ENCODE measurements at regions not wholly inside any gene's neighbourhood (a gene's known extent, or its start where the extent isn't known, plus 50 kb on each side); places are given as distances from the start of the nearest gene placed in this dataset.
"Not testable (repeated sequence)": the region's sequence is repeated elsewhere in the genome, so short reads cannot be mapped to it uniquely, and the experiment has no call there.

GRCh38 chr4:167986044-167986443 is 106.3 kb upstream of the ANXA10 start:
- Mint-ChIP-seq H3K27ac (ENCODE audit: unreplicated experiment) (no peak overlapping the region), H3K36me3 (ENCODE audit: low read depth) (no peaks in the 10 kb centered on the region), H3K4me1 (ENCODE audit: low read depth) (no peaks in the 10 kb centered on the region), H3K27me3 (ENCODE audit: low read depth) (peaks cover 8% of the 10 kb centered on the region), H3K9me3 (ENCODE audit: low read depth) (peaks cover 25% of the 10 kb centered on the region), H3K4me3 (ENCODE audit: unreplicated experiment) (no peak overlapping the region)
- no peak for TF ChIP-seq CTCF (IDR thresholded peaks at IDR 0.05)
- DNase-seq (ENCODE audit: low spot score): peak; percentile 59

DNA sequence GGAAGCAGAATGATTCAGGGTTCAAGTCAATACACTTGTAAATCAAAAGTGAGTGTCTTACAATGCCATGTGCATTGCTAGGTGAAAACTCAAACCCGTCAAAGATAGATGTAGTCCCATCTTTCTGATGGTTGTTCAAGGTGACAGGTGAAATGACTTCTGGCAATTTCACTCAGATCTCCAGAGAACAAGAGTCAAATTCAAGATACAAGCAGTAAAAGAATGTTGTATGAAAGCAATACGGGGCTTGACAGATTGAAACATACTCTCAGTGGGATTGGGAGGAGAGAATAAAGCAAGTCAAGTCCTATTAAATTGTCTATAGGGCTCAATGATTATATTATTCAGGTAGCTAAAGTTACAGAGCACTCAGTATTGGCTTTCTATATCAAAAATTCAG is 105.1 kb upstream of the ANXA10 start:
- peaks cover 10% of the 10 kb centered on the region for H3K27me3 Mint-ChIP-seq (ENCODE audit: low read depth)
- no peak for DNase-seq (ENCODE audit: low spot score)

DNA sequence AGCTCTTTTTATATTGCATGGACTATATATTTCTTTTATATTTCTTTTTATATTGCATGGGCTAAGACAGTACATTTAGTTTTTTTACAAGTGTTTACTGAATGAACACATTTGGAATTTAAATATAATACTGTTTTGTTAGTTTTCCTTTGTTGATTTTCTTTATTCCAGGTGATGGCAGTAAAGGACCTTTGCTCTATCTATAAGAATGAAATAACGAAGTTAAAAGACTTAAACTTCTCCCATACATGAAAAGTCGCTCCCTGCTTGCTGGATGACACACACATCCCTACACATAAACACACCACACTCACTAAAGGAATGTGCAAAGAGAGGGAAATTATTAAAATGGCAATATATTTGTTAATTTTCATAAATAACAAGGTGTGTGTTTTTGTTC is 102.5 kb upstream of the ANXA10 start:
- no peak overlapping the region for H3K27ac Mint-ChIP-seq (ENCODE audit: unreplicated experiment)
- TF ChIP-seq CTCF (IDR thresholded peaks at IDR 0.05): peak; percentile 10
- no peaks in the 10 kb centered on the region for H3K36me3 Mint-ChIP-seq (ENCODE audit: low read depth)

More for the DNA sequence above, 105.1 kb upstream of the ANXA10 start:
- H3K4me1 Mint-ChIP-seq (ENCODE audit: low read depth): no peaks in the 10 kb centered on the region
- H3K27ac Mint-ChIP-seq (ENCODE audit: unreplicated experiment): no peak overlapping the region
- no peaks in the 10 kb centered on the region for H3K36me3 Mint-ChIP-seq (ENCODE audit: low read depth)
- peaks cover 21% of the 10 kb centered on the region for H3K9me3 Mint-ChIP-seq (ENCODE audit: low read depth)
- H3K4me3 Mint-ChIP-seq (ENCODE audit: unreplicated experiment): no peak overlapping the region
- TF ChIP-seq CTCF (IDR thresholded peaks at IDR 0.05): no peak

DNA sequence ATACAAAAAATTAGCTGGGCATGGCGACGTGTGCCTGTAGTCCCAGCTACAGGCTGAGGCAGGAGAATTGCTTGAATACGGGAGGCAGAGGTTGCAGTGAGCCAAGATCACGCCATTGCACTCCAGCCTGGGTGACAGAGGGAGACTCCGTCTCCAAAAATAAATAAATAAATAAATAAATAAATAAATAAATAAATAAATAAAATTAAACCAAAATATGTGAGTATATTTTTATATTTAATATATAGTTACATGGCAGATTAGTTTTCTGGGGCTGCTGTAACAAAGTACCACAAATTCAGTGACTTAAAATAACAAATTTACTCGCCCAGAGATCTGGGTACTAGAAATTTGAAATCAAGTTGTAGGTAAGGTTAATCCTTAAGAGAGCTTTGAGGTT is 84.2 kb upstream of the ANXA10 start:
- not testable (repeated sequence) for H3K4me3 Mint-ChIP-seq (ENCODE audit: unreplicated experiment); H3K36me3 Mint-ChIP-seq (ENCODE audit: low read depth); H3K4me1 Mint-ChIP-seq (ENCODE audit: low read depth); DNase-seq (ENCODE audit: low spot score); H3K9me3 Mint-ChIP-seq (ENCODE audit: low read depth); H3K27ac Mint-ChIP-seq (ENCODE audit: unreplicated experiment)
- H3K27me3 Mint-ChIP-seq (ENCODE audit: low read depth): peaks cover 11% of the 10 kb centered on the region

More for the DNA sequence above, 102.5 kb upstream of the ANXA10 start:
- H3K4me3 Mint-ChIP-seq (ENCODE audit: unreplicated experiment): no peak overlapping the region
- H3K4me1 Mint-ChIP-seq (ENCODE audit: low read depth): no peaks in the 10 kb centered on the region
- peaks cover 13% of the 10 kb centered on the region for H3K9me3 Mint-ChIP-seq (ENCODE audit: low read depth)
- peaks cover 13% of the 10 kb centered on the region for H3K27me3 Mint-ChIP-seq (ENCODE audit: low read depth)
- no peak for DNase-seq (ENCODE audit: low spot score)

DNA sequence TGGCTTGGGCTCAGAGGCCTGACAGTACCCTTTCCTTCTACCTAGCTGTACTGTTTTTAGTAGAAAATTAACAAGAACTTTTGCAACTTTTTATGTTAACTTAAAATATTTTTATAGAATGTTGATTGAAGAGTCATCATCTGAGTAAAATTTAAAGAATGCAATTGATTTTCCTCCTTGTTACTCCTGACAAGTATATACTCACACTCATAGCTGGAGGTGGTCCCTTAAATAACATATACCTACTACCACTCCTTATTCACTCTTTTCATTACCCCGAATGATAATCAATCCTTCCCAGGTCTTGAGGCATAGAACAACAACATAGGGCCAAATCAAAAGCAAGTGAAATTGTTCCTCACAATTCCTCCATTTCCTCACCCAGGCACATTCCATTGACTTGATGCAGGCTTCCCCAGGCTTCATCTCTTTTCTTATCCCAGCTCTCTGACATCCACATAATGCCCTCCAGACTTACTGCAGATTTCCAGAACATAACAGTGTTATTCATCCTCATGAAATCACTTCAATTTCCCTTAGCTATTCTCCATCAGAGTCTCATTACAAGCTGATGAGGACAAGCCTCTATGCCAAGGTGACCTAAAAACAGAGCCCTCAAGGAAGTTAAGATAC is 73.2 kb upstream of the ANXA10 start:
- Mint-ChIP-seq H3K27me3 (ENCODE audit: low read depth) (peaks cover 13% of the 10 kb centered on the region), H3K4me1 (ENCODE audit: low read depth) (peaks cover 12% of the 10 kb centered on the region), H3K36me3 (ENCODE audit: low read depth) (no peaks in the 10 kb centered on the region), H3K4me3 (ENCODE audit: unreplicated experiment) (no peak overlapping the region), H3K9me3 (ENCODE audit: low read depth) (peaks cover 3% of the 10 kb centered on the region), H3K27ac (ENCODE audit: unreplicated experiment) (no peak overlapping the region)
- TF ChIP-seq CTCF (IDR thresholded peaks at IDR 0.05): no peak
- DNase-seq (ENCODE audit: low spot score): no peak

DNA sequence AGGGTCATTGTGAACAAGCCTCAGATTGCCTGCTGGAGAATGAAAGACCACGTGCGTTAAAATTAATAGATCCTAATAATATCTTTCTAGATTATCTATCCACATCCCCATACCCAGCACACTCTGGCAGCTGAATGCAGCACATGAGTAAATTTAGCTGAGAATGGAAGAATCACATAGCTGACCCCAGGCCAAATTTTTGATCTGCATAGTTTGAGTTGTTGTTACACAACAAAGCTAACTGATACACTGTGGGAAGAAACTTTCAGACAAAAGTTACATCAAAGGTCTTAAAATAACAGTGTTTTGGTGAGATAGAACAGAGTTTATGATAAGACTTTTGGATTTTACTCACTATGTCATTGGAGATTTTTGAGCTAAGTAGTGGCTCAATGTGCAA is 72.4 kb upstream of the ANXA10 start:
- no peak for DNase-seq (ENCODE audit: low spot score)
- no peak overlapping the region for H3K4me3 Mint-ChIP-seq (ENCODE audit: unreplicated experiment)
- no peaks in the 10 kb centered on the region for H3K36me3 Mint-ChIP-seq (ENCODE audit: low read depth)
- peaks cover 12% of the 10 kb centered on the region for H3K4me1 Mint-ChIP-seq (ENCODE audit: low read depth)
- TF ChIP-seq CTCF (IDR thresholded peaks at IDR 0.05): no peak
- peaks cover 13% of the 10 kb centered on the region for H3K27me3 Mint-ChIP-seq (ENCODE audit: low read depth)
- peaks cover 3% of the 10 kb centered on the region for H3K9me3 Mint-ChIP-seq (ENCODE audit: low read depth)
- H3K27ac Mint-ChIP-seq (ENCODE audit: unreplicated experiment): no peak overlapping the region
